OCI-LY3 (cell line): ENCODE measurements at regions not wholly inside any gene's neighbourhood (a gene's known extent, or its start where the extent isn't known, plus 50 kb on each side); places are given as distances from the start of the nearest gene placed in this dataset.
"Not testable (repeated sequence)": the region's sequence is repeated elsewhere in the genome, so short reads cannot be mapped to it uniquely, and the experiment has no call there.

Experiments used
- CTCF ChIP-seq: fragments of 200-600, 300-600 bp; sonication (generic); IDR thresholded peaks from 2 replicates; pipeline ENCODE4 v1.5.1; 2014; ENCODE audit warnings: antibody characterized with exemption, low read length, low read depth
- EZH2phosphoT487 ChIP-seq: fragments of 200-600 bp; shearing (Covaris generic); IDR thresholded peaks from 2 replicates; pipeline ENCODE4 v1.6.1; 2018; ENCODE audit warnings: antibody characterized with exemption, mixed run types, low read depth

GRCh38 chr7:81152925-81153324, 234.1 kb upstream of the SEMA3C start:
- not testable (repeated sequence) for TF ChIP-seq CTCF, EZH2phosphoT487
